Chondrocyte (in vitro differentiated cells): ENCODE measurements at regions not wholly inside any gene's neighbourhood (a gene's known extent, or its start where the extent isn't known, plus 50 kb on each side); places are given as distances from the start of the nearest gene placed in this dataset.

Source experiments
- DNase-seq: peaks from one replicate; pipeline ENCODE4 v3.0.0; 2021; ENCODE audit warnings: mixed read lengths, low spot score
- H3K27ac Mint-ChIP-seq: one replicate; pipeline ENCODE4 v1.8.0; 2021; ENCODE audit warnings: mild to moderate bottlenecking, moderate library complexity, mixed read lengths; ENCODE audit not compliant: unreplicated experiment
- H3K27me3 Mint-ChIP-seq: 2 replicates; pipeline ENCODE4 v1.8.0; 2021; ENCODE audit warnings: low read depth, mixed read lengths
- H3K36me3 Mint-ChIP-seq: 2 replicates; pipeline ENCODE4 v1.8.0; 2021; ENCODE audit warnings: low read depth, mixed read lengths
- H3K4me1 Mint-ChIP-seq: 2 replicates; pipeline ENCODE4 v1.8.0; 2021; ENCODE audit warnings: low read depth, mild to moderate bottlenecking, mixed read lengths
- H3K4me3 Mint-ChIP-seq: one replicate; pipeline ENCODE4 v1.8.0; 2021; ENCODE audit warnings: mild to moderate bottlenecking, moderate library complexity, mixed read lengths; ENCODE audit not compliant: unreplicated experiment
- H3K9me3 Mint-ChIP-seq: 2 replicates; pipeline ENCODE4 v1.8.0; 2021; ENCODE audit warnings: low read depth, mixed read lengths
- CTCF ChIP-seq: fragments of 200-600 bp; sonication (generic); IDR thresholded peaks from 2 replicates; pipeline ENCODE4 v1.5.0; 2021; ENCODE audit warnings: antibody characterized with exemption, mild to moderate bottlenecking, moderate library complexity

GRCh38 chr17:71313866-71314265 is 807.0 kb upstream of the SOX9 start:
- Mint-ChIP-seq H3K9me3 (peaks cover 8% of the 10 kb centered on the region), H3K4me3 (no peak overlapping the region), H3K27me3 (no peaks in the 10 kb centered on the region), H3K4me1 (peaks cover 7% of the 10 kb centered on the region), H3K36me3 (peaks cover 3% of the 10 kb centered on the region), H3K27ac (no peak overlapping the region)
- TF ChIP-seq CTCF: no peak
- DNase-seq: no peak

- Mint-ChIP-seq H3K27me3 (no peaks in the 10 kb centered on the region), H3K4me1 (peaks cover 7% of the 10 kb centered on the region), H3K4me3 (no peak overlapping the region), H3K36me3 (no peaks in the 10 kb centered on the region), H3K27ac (no peak overlapping the region), H3K9me3 (no peaks in the 10 kb centered on the region)
- TF ChIP-seq CTCF: no peak
- no peak for DNase-seq
These were observed 805.3 kb upstream of the SOX9 start for GRCh38 chr17:71315568-71315967.

- TF ChIP-seq CTCF: no peak
- no peak overlapping the region for H3K27ac Mint-ChIP-seq
- H3K4me3 Mint-ChIP-seq: no peak overlapping the region
- H3K36me3 Mint-ChIP-seq: no peaks in the 10 kb centered on the region
- no peaks in the 10 kb centered on the region for H3K9me3 Mint-ChIP-seq
- no peaks in the 10 kb centered on the region for H3K27me3 Mint-ChIP-seq
- peaks cover 7% of the 10 kb centered on the region for H3K4me1 Mint-ChIP-seq
- DNase-seq: no peak
These were observed 804.5 kb upstream of the SOX9 start for GRCh38 chr17:71316176-71316897.

GRCh38 chr17:71320009-71320796 is 800.6 kb upstream of the SOX9 start:
- Mint-ChIP-seq H3K36me3 (no peaks in the 10 kb centered on the region), H3K4me1 (peaks cover 7% of the 10 kb centered on the region), H3K27me3 (no peaks in the 10 kb centered on the region), H3K4me3 (no peak overlapping the region), H3K9me3 (no peaks in the 10 kb centered on the region), H3K27ac (no peak overlapping the region)
- DNase-seq: no peak
- no peak for TF ChIP-seq CTCF

GRCh38 chr17:71325117-71325516 is 795.7 kb upstream of the SOX9 start:
- no peaks in the 10 kb centered on the region for H3K36me3 Mint-ChIP-seq
- no peak overlapping the region for H3K4me3 Mint-ChIP-seq
- no peaks in the 10 kb centered on the region for H3K9me3 Mint-ChIP-seq
- DNase-seq: no peak
- H3K27ac Mint-ChIP-seq: no peak overlapping the region
- H3K27me3 Mint-ChIP-seq: no peaks in the 10 kb centered on the region
- H3K4me1 Mint-ChIP-seq: peaks cover 14% of the 10 kb centered on the region
- no peak for TF ChIP-seq CTCF
